Gastroesophageal sphincter (tissue), 3 donors: ENCODE measurements at regions not wholly inside any gene's neighbourhood (a gene's known extent, or its start where the extent isn't known, plus 50 kb on each side); places are given as distances from the start of the nearest gene placed in this dataset.

Source experiments
- CTCF ChIP-seq, 4 experiments: fragments of 200-600 bp in 2 of 4; fragments of 450-650 bp in 2 of 4; sonication (generic) in 1 of 4; IDR thresholded peaks; one replicate each; pipeline ENCODE4 v1.5.1; 2017 to 2019; ENCODE audit warnings: antibody characterized with exemption in 4 of 4, mild to moderate bottlenecking in 2 of 4, moderate library complexity in 2 of 4
- POLR2A ChIP-seq, 2 donors: fragments of 450-650 bp; IDR thresholded peaks; one replicate each; pipeline ENCODE4 v1.6.1; 2017; ENCODE audit warnings: antibody characterized with exemption in 2 of 2, mild to moderate bottlenecking in 2 of 2, moderate library complexity in 1 of 2
- POLR2AphosphoS5 ChIP-seq: sonication (generic); formaldehyde crosslinking; IDR thresholded peaks from one replicate; pipeline ENCODE4 v1.6.1; 2017; ENCODE audit warnings: antibody characterized with exemption

GRCh38 chr7:18347170-18347569, 148.4 kb upstream of the HDAC9 start:
- TF ChIP-seq POLR2A (IDR thresholded peaks at IDR 0.05) (no peak), CTCF (IDR thresholded peaks at IDR 0.05) (no peak), POLR2AphosphoS5 (no peak)
